GM10248 (cell line): ENCODE measurements at regions not wholly inside any gene's neighbourhood (a gene's known extent, or its start where the extent isn't known, plus 50 kb on each side); places are given as distances from the start of the nearest gene placed in this dataset.

Experiments
- CTCF ChIA-PET: fragments of 300-600 bp; sonication (Branson Sonifier 250); formaldehyde crosslinking; extraction: SDS; loops from one replicate; lab custom pipeline; 2021; ENCODE audit warnings: antibody characterized with exemption; lab: Yijun Ruan, JAX
- POLR2A ChIA-PET: fragments of 350-650 bp; sonication (Branson Sonifier 250); formaldehyde crosslinking; extraction: SDS; loops from one replicate; lab custom pipeline; 2020; ENCODE audit warnings: antibody characterized with exemption; lab: Yijun Ruan, JAX
- DNase-seq: peaks from one replicate; pipeline ENCODE4 v3.0.0; 2012; ENCODE audit errors: extremely low spot score
- CTCF ChIP-seq: IDR thresholded peaks from 2 replicates; pipeline ENCODE4 v1.5.1; 2012; ENCODE audit warnings: mild to moderate bottlenecking, low read depth; ENCODE audit errors: extremely low read depth, missing control alignments, control extremely low read depth

- no peak for DNase-seq
- POLR2A ChIA-PET, result no interaction called here
- TF ChIP-seq CTCF, result no peak
- CTCF ChIA-PET, result no interaction called here
These were observed 64.5 kb upstream of the NAV3 start for GRCh38 chr12:77766224-77766623.

- CTCF ChIA-PET, result interaction anchor here (1.0 kb wide), 1 partner anchor 164 kb away, joined by 3 read pairs; no protein-coding TSS in a partner anchor
- POLR2A ChIA-PET, result no interaction called here
- DNase-seq, result no peak
- TF ChIP-seq CTCF, result no peak
These were observed 69.4 kb upstream of the NAV3 start for GRCh38 chr12:77761286-77761685.

- CTCF ChIA-PET, result no interaction called here
- TF ChIP-seq CTCF, result no peak
- no peak for DNase-seq
- POLR2A ChIA-PET, result no interaction called here
These were observed 70.2 kb upstream of the NAV3 start for GRCh38 chr12:77760271-77761025.

GRCh38 chr12:77754086-77754485 lies 76.6 kb upstream of the NAV3 start:
- no peak for TF ChIP-seq CTCF
- POLR2A ChIA-PET, result no interaction called here
- no peak for DNase-seq
- CTCF ChIA-PET, result interaction anchor here (1.2 kb wide), 1 partner anchor 29 kb away, joined by 3 read pairs; no protein-coding TSS in a partner anchor

- no peak for DNase-seq
- POLR2A ChIA-PET, result no interaction called here
These were observed 78.8 kb upstream of the NAV3 start for GRCh38 chr12:77751939-77752338.

GRCh38 chr12:77746096-77746495 lies 84.6 kb upstream of the NAV3 start:
- TF ChIP-seq CTCF, result no peak
- CTCF ChIA-PET, result interaction anchor here (1.5 kb wide), 1 partner anchor 179 kb away, joined by 7 read pairs; no protein-coding TSS in a partner anchor
- peak; percentile 41 for DNase-seq
- POLR2A ChIA-PET, result no interaction called here

More at GRCh38 chr12:77751939-77752338, 78.8 kb upstream of the NAV3 start:
- TF ChIP-seq CTCF, result no peak
- CTCF ChIA-PET, result interaction anchor here (1.4 kb wide), 2 partner anchors 18 to 174 kb away, joined by 3 to 4 read pairs; no protein-coding TSS in a partner anchor
